ENCODE measurements at regions not wholly inside any gene's neighbourhood (a gene's known extent, or its start where the extent isn't known, plus 50 kb on each side); places are given as distances from the start of the nearest gene placed in this dataset.
"Not testable (repeated sequence)": the region's sequence is repeated elsewhere in the genome, so short reads cannot be mapped to it uniquely, and the experiment has no call there.

GRCh38 chr5:158234323-158235158 lies 375.6 kb upstream of the CLINT1 start:
- DNase-seq (ENCODE audit: low spot score): peak; percentile 8
- H3K79me2 ChIP-seq: no peaks in the 10 kb centered on the region
- no peaks in the 10 kb centered on the region for H3K27me3 ChIP-seq
- no peak overlapping the region for H2AFZ ChIP-seq
- no peak overlapping the region for H3K4me2 ChIP-seq
- no peaks in the 10 kb centered on the region for H3K9me2 ChIP-seq (replicated peaks; ENCODE audit: insufficient read depth)
- H4K20me1 ChIP-seq (ENCODE audit: insufficient read depth, poor library complexity, severe bottlenecking): no peaks in the 10 kb centered on the region
- WGBS (ENCODE audit: low lambda C conversion rate, missing lambda C conversion rate): 56% methylated on average over 11 of the region's 11 CpGs
- no peak overlapping the region for H3K27ac ChIP-seq
- no peaks in the 10 kb centered on the region for H3K4me1 ChIP-seq (ENCODE audit: insufficient read depth)
- no peak for TF ChIP-seq EZH2phosphoT487 (IDR thresholded peaks at IDR 0.05; ENCODE audit: low read depth, severe bottlenecking, unreplicated experiment)
- TF ChIP-seq, protein P1, sequence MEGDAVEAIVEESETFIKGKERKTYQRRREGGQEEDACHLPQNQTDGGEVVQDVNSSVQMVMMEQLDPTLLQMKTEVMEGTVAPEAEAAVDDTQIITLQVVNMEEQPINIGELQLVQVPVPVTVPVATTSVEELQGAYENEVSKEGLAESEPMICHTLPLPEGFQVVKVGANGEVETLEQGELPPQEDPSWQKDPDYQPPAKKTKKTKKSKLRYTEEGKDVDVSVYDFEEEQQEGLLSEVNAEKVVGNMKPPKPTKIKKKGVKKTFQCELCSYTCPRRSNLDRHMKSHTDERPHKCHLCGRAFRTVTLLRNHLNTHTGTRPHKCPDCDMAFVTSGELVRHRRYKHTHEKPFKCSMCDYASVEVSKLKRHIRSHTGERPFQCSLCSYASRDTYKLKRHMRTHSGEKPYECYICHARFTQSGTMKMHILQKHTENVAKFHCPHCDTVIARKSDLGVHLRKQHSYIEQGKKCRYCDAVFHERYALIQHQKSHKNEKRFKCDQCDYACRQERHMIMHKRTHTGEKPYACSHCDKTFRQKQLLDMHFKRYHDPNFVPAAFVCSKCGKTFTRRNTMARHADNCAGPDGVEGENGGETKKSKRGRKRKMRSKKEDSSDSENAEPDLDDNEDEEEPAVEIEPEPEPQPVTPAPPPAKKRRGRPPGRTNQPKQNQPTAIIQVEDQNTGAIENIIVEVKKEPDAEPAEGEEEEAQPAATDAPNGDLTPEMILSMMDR (IDR thresholded peaks at IDR 0.05; ENCODE audit: poor library complexity): no peak
- no peak for TF ChIP-seq EZH2 (IDR thresholded peaks at IDR 0.05; ENCODE audit: borderline replicate concordance)
- no peaks in the 10 kb centered on the region for H3K36me3 ChIP-seq (replicated peaks; ENCODE audit: insufficient read depth, low read depth)
- H3K4me3 ChIP-seq: no peak overlapping the region
- H3K9me3 ChIP-seq (ENCODE audit: low read depth): no peaks in the 10 kb centered on the region

- no peak overlapping the region for H3K27ac ChIP-seq
- H3K9me2 ChIP-seq (replicated peaks; ENCODE audit: insufficient read depth): no peaks in the 10 kb centered on the region
- no peaks in the 10 kb centered on the region for H3K4me1 ChIP-seq (ENCODE audit: insufficient read depth)
- no peak overlapping the region for H3K4me2 ChIP-seq
- H3K79me2 ChIP-seq: no peaks in the 10 kb centered on the region
- WGBS (ENCODE audit: low lambda C conversion rate, missing lambda C conversion rate): 86% methylated on average over 2 of the region's 2 CpGs
- no peaks in the 10 kb centered on the region for H3K9me3 ChIP-seq (ENCODE audit: low read depth)
- H2AFZ ChIP-seq: no peak overlapping the region
- no peaks in the 10 kb centered on the region for H4K20me1 ChIP-seq (ENCODE audit: insufficient read depth, poor library complexity, severe bottlenecking)
- DNase-seq (ENCODE audit: low spot score): no peak
- TF ChIP-seq EZH2 (IDR thresholded peaks at IDR 0.05; ENCODE audit: borderline replicate concordance) (no peak), EZH2phosphoT487 (IDR thresholded peaks at IDR 0.05; ENCODE audit: low read depth, severe bottlenecking, unreplicated experiment) (no peak)
- TF ChIP-seq, protein P1 (IDR thresholded peaks at IDR 0.05; ENCODE audit: poor library complexity): no peak
- H3K4me3 ChIP-seq: no peak overlapping the region
- no peaks in the 10 kb centered on the region for H3K36me3 ChIP-seq (replicated peaks; ENCODE audit: insufficient read depth, low read depth)
- no peaks in the 10 kb centered on the region for H3K27me3 ChIP-seq
Observed at GRCh38 chr5:158233735-158234322, 374.9 kb upstream of the CLINT1 start.

DNA sequence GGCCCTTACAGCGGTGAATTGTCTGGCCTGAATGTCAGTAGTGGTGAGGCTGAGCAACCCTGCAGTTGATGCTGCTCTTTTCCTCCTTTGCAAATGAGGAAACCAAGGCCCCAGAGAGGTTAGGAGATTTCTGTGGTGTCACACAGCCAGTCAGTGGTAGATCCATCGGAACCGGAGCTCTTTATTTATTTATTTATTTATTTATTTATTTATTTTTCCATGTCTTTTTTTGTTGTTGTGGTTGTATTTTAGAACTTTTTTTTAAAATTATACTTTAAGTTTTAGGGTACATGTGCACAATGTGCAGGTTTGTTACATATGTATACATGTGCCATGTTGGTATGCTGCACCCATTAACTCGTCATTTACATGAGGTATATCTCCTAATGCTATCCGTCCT lies 368.4 kb upstream of the CLINT1 start:
- H3K4me3 ChIP-seq; DNase-seq (ENCODE audit: low spot score); H3K4me1 ChIP-seq (ENCODE audit: insufficient read depth); H3K9me3 ChIP-seq (ENCODE audit: low read depth); H3K36me3 ChIP-seq (replicated peaks; ENCODE audit: insufficient read depth, low read depth); H3K27me3 ChIP-seq; H2AFZ ChIP-seq; H4K20me1 ChIP-seq (ENCODE audit: insufficient read depth, poor library complexity, severe bottlenecking); H3K9me2 ChIP-seq (replicated peaks; ENCODE audit: insufficient read depth); H3K4me2 ChIP-seq; H3K79me2 ChIP-seq; H3K27ac ChIP-seq: not testable (repeated sequence)
- 93% methylated on average over 5 of the region's 5 CpGs for WGBS (ENCODE audit: low lambda C conversion rate, missing lambda C conversion rate)

GRCh38 chr5:158226496-158226895 lies 367.6 kb upstream of the CLINT1 start:
- Histone ChIP-seq H3K4me3 (no peak overlapping the region), H3K9me2 (replicated peaks; ENCODE audit: insufficient read depth) (no peaks in the 10 kb centered on the region), H2AFZ (no peak overlapping the region), H3K36me3 (replicated peaks; ENCODE audit: insufficient read depth, low read depth) (no peaks in the 10 kb centered on the region), H3K27ac (no peak overlapping the region), H3K4me2 (no peak overlapping the region), H3K79me2 (no peaks in the 10 kb centered on the region), H3K27me3 (no peaks in the 10 kb centered on the region), H4K20me1 (ENCODE audit: insufficient read depth, poor library complexity, severe bottlenecking) (no peaks in the 10 kb centered on the region), H3K9me3 (ENCODE audit: low read depth) (no peaks in the 10 kb centered on the region), H3K4me1 (ENCODE audit: insufficient read depth) (no peaks in the 10 kb centered on the region)
- TF ChIP-seq EZH2phosphoT487 (IDR thresholded peaks at IDR 0.05; ENCODE audit: low read depth, severe bottlenecking, unreplicated experiment) (no peak), EZH2 (IDR thresholded peaks at IDR 0.05; ENCODE audit: borderline replicate concordance) (no peak)
- TF ChIP-seq, protein P1 (IDR thresholded peaks at IDR 0.05; ENCODE audit: poor library complexity): no peak
- 81% methylated on average over 5 of the region's 5 CpGs for WGBS (ENCODE audit: low lambda C conversion rate, missing lambda C conversion rate)
- no peak for DNase-seq (ENCODE audit: low spot score)
